DOHH2 (cell line): ENCODE measurements at regions not wholly inside any gene's neighbourhood (a gene's known extent, or its start where the extent isn't known, plus 50 kb on each side); places are given as distances from the start of the nearest gene placed in this dataset.

Experiments
- H3F3A ChIP-seq: fragments of 200-600 bp; sonication (generic), shearing (Covaris generic); 2 replicates; pipeline ENCODE4 v1.6.0; 2016; ENCODE audit warnings: antibody characterized with exemption, mild to moderate bottlenecking; ENCODE audit not compliant: control insufficient read depth, insufficient read depth
- H3K27ac ChIP-seq: fragments of 200-600 bp; sonication (generic); 2 replicates; pipeline ENCODE4 v1.5.1; 2014; ENCODE audit warnings: low read depth, mild to moderate bottlenecking, low read length, moderate library complexity
- H3K27me3 ChIP-seq: fragments of 200-600 bp; sonication (generic); 2 replicates; pipeline ENCODE4 v1.6.1; 2014; ENCODE audit warnings: mild to moderate bottlenecking, low read length, mixed read lengths; ENCODE audit not compliant: control insufficient read depth
- H3K36me3 ChIP-seq: fragments of 200-600 bp; sonication (generic); 2 replicates; pipeline ENCODE4 v1.6.1; 2014; ENCODE audit warnings: mild to moderate bottlenecking, low read length, moderate library complexity, mixed read lengths; ENCODE audit not compliant: control insufficient read depth
- H3K4me1 ChIP-seq: fragments of 200-600 bp; sonication (generic); 2 replicates; pipeline ENCODE4 v1.6.1; 2014; ENCODE audit warnings: mild to moderate bottlenecking, low read length, mixed read lengths; ENCODE audit not compliant: control insufficient read depth
- H3K4me2 ChIP-seq: fragments of 200-600 bp; sonication (generic); 2 replicates; pipeline ENCODE4 v1.6.0; 2014; ENCODE audit warnings: mild to moderate bottlenecking, low read length, moderate library complexity
- H3K4me3 ChIP-seq: fragments of 200-600 bp; sonication (generic); 2 replicates; pipeline ENCODE4 v1.5.1; 2014; ENCODE audit warnings: mild to moderate bottlenecking, low read length, mixed read lengths
- H3K79me2 ChIP-seq: fragments of 200-600 bp; sonication (generic); 2 replicates; pipeline ENCODE4 v1.6.1; 2014; ENCODE audit warnings: mild to moderate bottlenecking, low read length, mixed read lengths; ENCODE audit not compliant: control insufficient read depth
- H3K9me2 ChIP-seq: fragments of 200-600 bp; sonication (generic); replicated peaks from 2 replicates; pipeline ENCODE4 v1.6.1; 2014; ENCODE audit warnings: mild to moderate bottlenecking, low read length, mixed read lengths; ENCODE audit not compliant: control insufficient read depth
- H3K9me3 ChIP-seq: fragments of 200-600 bp; sonication (generic); 2 replicates; pipeline ENCODE4 v1.6.1; 2014; ENCODE audit warnings: antibody characterized with exemption, low read length, mixed read lengths; ENCODE audit not compliant: control insufficient read depth, insufficient read depth
- H4K20me1 ChIP-seq: fragments of 200-600 bp; sonication (generic); 2 replicates; pipeline ENCODE4 v1.6.0; 2014; ENCODE audit warnings: low read depth, mild to moderate bottlenecking, antibody characterized with exemption, low read length, moderate library complexity; ENCODE audit not compliant: control insufficient read depth, insufficient read depth
- EZH2phosphoT487 ChIP-seq: fragments of 200-600 bp; sonication (generic); IDR thresholded peaks from 2 replicates; pipeline ENCODE4 v1.6.1; 2017; ENCODE audit warnings: borderline replicate concordance, mild to moderate bottlenecking, antibody characterized with exemption, low read length, moderate library complexity, mixed read lengths
- TF ChIP-seq, protein P1 (sequence below): fragments of 200-600 bp; sonication (generic); IDR thresholded peaks from one replicate; pipeline ENCODE4 v1.5.1; 2014; ENCODE audit warnings: antibody characterized with exemption, mild to moderate bottlenecking, low read depth, low read length; ENCODE audit not compliant: poor library complexity, severe bottlenecking

DNA sequence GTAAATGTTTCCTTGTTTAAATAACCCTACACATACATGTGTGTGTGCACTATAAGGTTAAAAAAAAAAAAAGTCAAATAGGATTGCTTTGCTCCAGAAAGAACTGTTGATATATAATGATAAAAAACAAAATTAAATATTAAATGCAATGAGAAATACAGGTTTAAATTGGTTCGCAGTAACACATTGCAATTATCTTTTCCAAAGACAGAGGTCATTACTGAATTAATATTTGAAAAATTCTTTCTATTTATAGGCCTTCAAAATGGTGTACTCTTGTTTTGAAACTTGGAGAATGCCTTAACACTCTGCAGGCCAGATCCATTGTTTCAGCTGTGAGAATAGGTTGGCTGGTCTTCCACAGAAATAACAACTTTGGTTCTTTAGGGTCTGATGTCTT is 319.0 kb upstream of the NUDT12 start:
- Histone ChIP-seq H3K9me3 (no peaks in the 10 kb centered on the region), H3K9me2 (no peaks in the 10 kb centered on the region; the same call in 1 of the 2 replicates), H3F3A (no peaks in the 10 kb centered on the region), H3K4me1 (no peaks in the 10 kb centered on the region), H3K4me3 (no peak overlapping the region), H3K79me2 (no peaks in the 10 kb centered on the region), H3K36me3 (no peaks in the 10 kb centered on the region), H4K20me1 (no peaks in the 10 kb centered on the region), H3K27ac (no peak overlapping the region), H3K4me2 (no peak overlapping the region), H3K27me3 (no peaks in the 10 kb centered on the region)
- no peak for TF ChIP-seq EZH2phosphoT487
- TF ChIP-seq, protein P1, sequence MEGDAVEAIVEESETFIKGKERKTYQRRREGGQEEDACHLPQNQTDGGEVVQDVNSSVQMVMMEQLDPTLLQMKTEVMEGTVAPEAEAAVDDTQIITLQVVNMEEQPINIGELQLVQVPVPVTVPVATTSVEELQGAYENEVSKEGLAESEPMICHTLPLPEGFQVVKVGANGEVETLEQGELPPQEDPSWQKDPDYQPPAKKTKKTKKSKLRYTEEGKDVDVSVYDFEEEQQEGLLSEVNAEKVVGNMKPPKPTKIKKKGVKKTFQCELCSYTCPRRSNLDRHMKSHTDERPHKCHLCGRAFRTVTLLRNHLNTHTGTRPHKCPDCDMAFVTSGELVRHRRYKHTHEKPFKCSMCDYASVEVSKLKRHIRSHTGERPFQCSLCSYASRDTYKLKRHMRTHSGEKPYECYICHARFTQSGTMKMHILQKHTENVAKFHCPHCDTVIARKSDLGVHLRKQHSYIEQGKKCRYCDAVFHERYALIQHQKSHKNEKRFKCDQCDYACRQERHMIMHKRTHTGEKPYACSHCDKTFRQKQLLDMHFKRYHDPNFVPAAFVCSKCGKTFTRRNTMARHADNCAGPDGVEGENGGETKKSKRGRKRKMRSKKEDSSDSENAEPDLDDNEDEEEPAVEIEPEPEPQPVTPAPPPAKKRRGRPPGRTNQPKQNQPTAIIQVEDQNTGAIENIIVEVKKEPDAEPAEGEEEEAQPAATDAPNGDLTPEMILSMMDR = no peak

DNA sequence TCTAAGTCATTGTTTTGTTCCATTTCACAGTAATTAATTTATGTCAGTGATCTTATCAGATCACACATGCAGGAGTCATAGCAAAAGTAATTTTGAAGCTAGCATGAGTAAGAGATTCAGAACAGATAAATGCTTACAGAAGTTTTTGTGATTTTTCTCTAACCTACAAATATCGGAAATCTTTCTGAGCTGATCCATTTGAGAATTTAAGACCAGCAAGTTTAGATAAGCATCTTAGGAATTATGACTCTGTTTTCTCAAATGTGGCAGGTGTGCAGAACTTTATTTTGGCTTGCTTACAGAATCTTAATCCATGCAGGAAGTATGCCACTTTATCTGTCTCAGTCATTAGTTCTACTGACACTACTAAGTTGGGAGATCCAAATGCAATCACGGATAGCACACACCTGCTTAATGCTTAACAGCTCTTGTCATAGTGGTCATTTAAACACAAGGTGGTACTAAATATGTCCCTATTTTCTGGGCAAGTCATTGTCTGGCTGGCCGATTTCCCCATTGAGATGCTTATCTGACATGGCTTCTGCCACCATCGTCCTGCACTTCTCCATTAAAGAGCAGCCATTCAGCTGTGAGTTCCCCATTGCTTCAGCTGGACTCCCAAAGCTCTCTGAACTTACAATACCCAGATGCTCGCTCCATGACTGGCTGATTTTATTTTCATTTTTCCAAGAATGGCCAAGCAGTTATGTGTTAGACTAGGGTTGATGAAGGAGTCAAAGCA is 305.4 kb upstream of the NUDT12 start:
- Histone ChIP-seq H3K4me2 (no peak overlapping the region), H3K27ac (no peak overlapping the region), H3K4me1 (no peaks in the 10 kb centered on the region), H3K27me3 (no peaks in the 10 kb centered on the region), H4K20me1 (no peaks in the 10 kb centered on the region), H3K9me3 (no peaks in the 10 kb centered on the region), H3K9me2 (no peaks in the 10 kb centered on the region), H3K36me3 (no peaks in the 10 kb centered on the region), H3K79me2 (no peaks in the 10 kb centered on the region), H3F3A (no peaks in the 10 kb centered on the region), H3K4me3 (no peak overlapping the region)
- TF ChIP-seq, protein P1 = no peak
- TF ChIP-seq EZH2phosphoT487 = no peak

DNA sequence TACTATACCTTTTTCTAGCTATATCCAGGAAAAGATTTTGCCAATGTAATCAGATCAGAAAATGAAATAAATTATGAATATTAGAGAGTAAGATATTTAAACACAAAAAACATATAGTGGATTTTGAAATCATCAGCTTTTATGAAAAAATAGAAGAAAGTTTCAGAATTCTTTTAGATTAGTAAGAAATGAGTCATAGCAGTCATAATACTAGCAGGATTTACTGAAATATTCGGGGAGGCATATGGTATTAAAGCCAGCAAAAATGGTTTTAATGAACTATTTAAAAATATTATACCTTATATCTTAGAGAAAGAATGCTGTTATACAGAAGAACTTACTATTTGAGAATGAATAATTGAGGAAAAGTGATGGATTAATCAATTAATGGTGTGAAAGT is 303.6 kb upstream of the NUDT12 start:
- Histone ChIP-seq H3K27me3 (no peaks in the 10 kb centered on the region), H4K20me1 (no peaks in the 10 kb centered on the region), H3K9me3 (no peaks in the 10 kb centered on the region), H3F3A (no peaks in the 10 kb centered on the region), H3K4me3 (no peak overlapping the region), H3K79me2 (no peaks in the 10 kb centered on the region), H3K9me2 (no peaks in the 10 kb centered on the region), H3K36me3 (no peaks in the 10 kb centered on the region), H3K4me1 (no peaks in the 10 kb centered on the region), H3K4me2 (no peak overlapping the region), H3K27ac (no peak overlapping the region)
- no peak for TF ChIP-seq EZH2phosphoT487
- TF ChIP-seq, protein P1 = no peak
